ENCODE measurements at regions not wholly inside any gene's neighbourhood (a gene's known extent, or its start where the extent isn't known, plus 50 kb on each side); places are given as distances from the start of the nearest gene placed in this dataset.

- TF ChIP-seq, protein P1, sequence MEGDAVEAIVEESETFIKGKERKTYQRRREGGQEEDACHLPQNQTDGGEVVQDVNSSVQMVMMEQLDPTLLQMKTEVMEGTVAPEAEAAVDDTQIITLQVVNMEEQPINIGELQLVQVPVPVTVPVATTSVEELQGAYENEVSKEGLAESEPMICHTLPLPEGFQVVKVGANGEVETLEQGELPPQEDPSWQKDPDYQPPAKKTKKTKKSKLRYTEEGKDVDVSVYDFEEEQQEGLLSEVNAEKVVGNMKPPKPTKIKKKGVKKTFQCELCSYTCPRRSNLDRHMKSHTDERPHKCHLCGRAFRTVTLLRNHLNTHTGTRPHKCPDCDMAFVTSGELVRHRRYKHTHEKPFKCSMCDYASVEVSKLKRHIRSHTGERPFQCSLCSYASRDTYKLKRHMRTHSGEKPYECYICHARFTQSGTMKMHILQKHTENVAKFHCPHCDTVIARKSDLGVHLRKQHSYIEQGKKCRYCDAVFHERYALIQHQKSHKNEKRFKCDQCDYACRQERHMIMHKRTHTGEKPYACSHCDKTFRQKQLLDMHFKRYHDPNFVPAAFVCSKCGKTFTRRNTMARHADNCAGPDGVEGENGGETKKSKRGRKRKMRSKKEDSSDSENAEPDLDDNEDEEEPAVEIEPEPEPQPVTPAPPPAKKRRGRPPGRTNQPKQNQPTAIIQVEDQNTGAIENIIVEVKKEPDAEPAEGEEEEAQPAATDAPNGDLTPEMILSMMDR (conservative IDR thresholded peaks at IDR 0.05; ENCODE audit: low read depth): no peak
- ChIA-PET CTCF (interaction anchor here (1.1 kb wide), 1 partner anchor 14 kb away, joined by 4 read pairs; no protein-coding TSS in a partner anchor), POLR2A (ENCODE audit: low non-redundant PET) (no interaction called here)
- DNase-seq (ENCODE audit: low spot score): no peak
- H3K27ac ChIP-seq: no peak overlapping the region
Observed at GRCh38 chr1:199955235-199955634, 72.3 kb upstream of the NR5A2 start.

- POLR2A ChIA-PET (ENCODE audit: low non-redundant PET): no interaction called here
- CTCF ChIA-PET: interaction anchor here (0.5 to 1.1 kb wide), 3 partner anchors 12 to 324 kb away, joined by 3 to 4 read pairs (median 4); no protein-coding TSS in a partner anchor
- no peak overlapping the region for H3K27ac ChIP-seq
- DNase-seq (ENCODE audit: low spot score): no peak
- TF ChIP-seq, protein P1 (conservative IDR thresholded peaks at IDR 0.05; ENCODE audit: low read depth): no peak
Observed at GRCh38 chr1:199956005-199956404, 71.5 kb upstream of the NR5A2 start.

- H3K27ac ChIP-seq: no peak overlapping the region
- POLR2A ChIA-PET (ENCODE audit: low non-redundant PET): no interaction called here
- CTCF ChIA-PET: interaction anchor here (0.6 to 0.7 kb wide), 2 partner anchors 68 to 274 kb away, joined by 3 to 5 read pairs; partner anchors contain the start of gene NR5A2
- no peak for DNase-seq (ENCODE audit: low spot score)
- TF ChIP-seq, protein P1 (conservative IDR thresholded peaks at IDR 0.05; ENCODE audit: low read depth): no peak
Observed at GRCh38 chr1:199959033-199959774, 68.3 kb upstream of the NR5A2 start.

GRCh38 chr1:199959775-199960110 lies 67.8 kb upstream of the NR5A2 start:
- no peak overlapping the region for H3K27ac ChIP-seq
- TF ChIP-seq, protein P1 (conservative IDR thresholded peaks at IDR 0.05; ENCODE audit: low read depth): no peak
- POLR2A ChIA-PET (ENCODE audit: low non-redundant PET): no interaction called here
- no peak for DNase-seq (ENCODE audit: low spot score)
- CTCF ChIA-PET: no interaction called here

GRCh38 chr1:199970125-199970524 lies 57.4 kb upstream of the NR5A2 start:
- POLR2A ChIA-PET (ENCODE audit: low non-redundant PET): no interaction called here

GRCh38 chr1:199976496-199977144 lies 50.9 kb upstream of the NR5A2 start:
- no peak overlapping the region for H3K27ac ChIP-seq
- no peak for DNase-seq (ENCODE audit: low spot score)
- CTCF ChIA-PET: interaction anchor here (0.6 kb wide), 2 partner anchors 325 to 403 kb away, joined by 3 read pairs; no protein-coding TSS in a partner anchor
- TF ChIP-seq, protein P1 (conservative IDR thresholded peaks at IDR 0.05; ENCODE audit: low read depth): no peak
- POLR2A ChIA-PET (ENCODE audit: low non-redundant PET): no interaction called here

More at GRCh38 chr1:199970125-199970524, 57.4 kb upstream of the NR5A2 start:
- DNase-seq (ENCODE audit: low spot score): no peak
- no peak overlapping the region for H3K27ac ChIP-seq
- CTCF ChIA-PET: interaction anchor here (1.3 kb wide), 1 partner anchor 14 kb away, joined by 4 read pairs; no protein-coding TSS in a partner anchor
- TF ChIP-seq, protein P1 (conservative IDR thresholded peaks at IDR 0.05; ENCODE audit: low read depth): no peak
